HG02763 (cell line): ENCODE measurements at regions not wholly inside any gene's neighbourhood (a gene's known extent, or its start where the extent isn't known, plus 50 kb on each side); places are given as distances from the start of the nearest gene placed in this dataset.

Experiments used
- ATAC-seq: cut with Tn5 transposase; IDR thresholded peaks from one replicate; pipeline ENCODE4 v1.9.1; 2021; ENCODE audit warnings: mild to moderate bottlenecking, moderate library complexity; ENCODE audit not compliant: unreplicated experiment

GRCh38 chr9:129476821-129477611 lies 143.9 kb downstream of the C9orf50 start:
- ATAC-seq = no peak

- ATAC-seq = no peak
These were observed 146.0 kb downstream of the C9orf50 start for GRCh38 chr9:129474740-129475404.

DNA sequence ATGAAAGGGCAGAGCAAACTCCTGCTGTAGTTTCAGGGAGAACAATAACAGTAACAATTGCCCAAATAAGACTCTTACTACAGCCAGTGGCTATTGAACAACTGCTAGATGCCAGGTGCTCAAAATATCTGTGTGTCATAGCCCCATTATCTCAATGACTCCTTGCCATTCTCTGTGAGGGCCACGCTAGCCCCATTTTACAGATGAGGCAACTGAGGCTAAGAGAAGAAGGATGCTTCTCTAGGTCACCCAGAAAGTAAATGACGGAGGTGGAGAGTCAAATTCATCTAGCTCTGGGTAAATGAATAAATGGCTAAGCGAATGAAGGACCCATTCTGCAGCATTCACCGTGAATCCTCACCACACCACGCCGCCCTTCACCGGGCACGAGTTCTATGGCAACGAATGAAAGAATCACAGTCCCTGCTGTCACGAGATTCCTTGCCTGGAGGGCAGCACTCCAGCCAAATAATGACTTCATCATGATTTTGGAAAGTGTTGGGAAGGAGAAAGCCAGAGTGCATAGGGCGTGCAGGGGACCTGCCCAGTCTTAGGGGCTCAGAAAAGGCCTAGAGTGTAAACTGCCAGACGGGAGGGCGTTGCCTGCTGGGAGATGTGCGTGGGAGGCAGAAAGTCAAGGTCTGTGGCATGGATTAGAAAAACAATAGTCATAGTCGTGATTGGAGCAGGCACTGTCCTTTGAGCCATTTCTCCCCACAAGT lies 147.2 kb downstream of the C9orf50 start:
- ATAC-seq = no peak

DNA sequence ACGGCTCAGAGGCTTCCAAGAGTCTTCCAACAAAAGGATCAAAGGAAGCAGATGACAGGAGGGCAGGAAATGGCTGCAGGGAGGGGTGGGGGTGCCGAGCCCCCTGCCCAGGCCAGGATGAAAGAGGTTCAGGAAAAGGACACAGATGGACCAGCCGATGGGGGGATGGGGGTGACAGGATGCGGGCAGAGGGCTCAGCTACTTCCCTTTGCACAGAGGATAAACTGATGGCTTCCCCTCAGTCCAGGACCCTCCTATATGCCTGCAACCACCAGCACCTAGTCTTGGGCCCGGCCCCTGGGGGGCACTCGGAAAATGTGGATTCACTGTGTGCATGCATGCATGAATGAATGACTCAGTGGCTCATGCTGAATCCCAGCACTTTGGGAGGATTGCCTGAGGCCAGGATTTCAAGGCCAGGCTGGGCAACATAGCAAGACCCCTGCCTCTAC lies 148.2 kb downstream of the C9orf50 start:
- ATAC-seq = no peak

DNA sequence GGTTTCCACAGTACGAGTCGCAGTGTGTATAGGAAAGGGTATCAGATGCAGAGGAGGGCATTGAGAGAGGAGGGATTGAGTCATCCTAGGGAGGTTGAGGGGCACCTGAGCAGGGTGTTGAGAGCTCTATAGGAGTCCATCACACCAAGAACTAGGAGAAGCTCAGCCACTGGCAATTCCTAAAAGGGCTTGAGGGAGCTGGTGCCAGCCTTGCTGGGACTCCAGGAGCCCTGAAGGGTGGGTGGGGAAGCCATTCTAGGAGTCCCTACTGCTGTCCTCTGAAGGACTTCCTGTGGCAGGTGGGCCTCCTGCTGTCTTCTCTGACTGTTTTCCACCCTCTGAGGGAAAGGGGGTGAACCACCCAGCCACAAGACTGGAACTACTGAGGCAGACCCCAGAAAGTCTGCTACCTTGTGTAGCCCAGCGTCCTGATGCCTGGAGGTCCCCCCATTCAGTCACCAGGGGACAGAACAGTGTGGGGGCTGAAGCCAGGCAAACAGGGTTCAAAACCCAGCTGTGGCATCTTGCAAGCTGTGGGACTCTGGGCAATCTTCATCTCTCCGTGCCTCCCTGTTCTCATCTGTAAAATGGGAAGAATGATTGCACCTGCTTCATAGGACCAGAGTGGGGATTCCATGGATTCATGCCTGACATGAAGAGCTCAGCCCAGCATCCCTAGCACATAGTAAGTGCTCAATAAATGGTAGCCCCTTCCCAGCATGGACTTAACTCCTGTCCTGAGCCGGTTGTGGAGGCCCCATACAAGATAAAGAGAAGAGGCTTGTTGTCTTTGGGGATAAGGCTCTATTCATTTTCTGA lies 149.5 kb downstream of the C9orf50 start:
- no peak for ATAC-seq

DNA sequence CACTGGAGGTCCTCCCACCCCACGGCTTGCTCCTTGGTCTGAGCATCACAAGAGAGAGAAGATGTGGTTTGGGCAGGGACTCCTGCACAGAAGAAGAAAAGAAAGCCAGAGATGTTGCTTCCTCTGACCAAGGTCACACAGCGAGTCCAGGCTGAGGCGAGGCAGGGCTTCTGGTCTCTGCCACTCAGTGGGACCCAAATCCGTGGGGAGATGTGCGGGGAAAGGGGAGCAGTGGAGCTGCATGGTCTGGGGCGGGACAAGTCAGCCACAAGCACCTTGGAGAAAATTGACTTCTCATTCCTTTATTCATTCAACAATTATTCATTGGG lies 150.9 kb downstream of the C9orf50 start:
- no peak for ATAC-seq

GRCh38 chr9:129469188-129469987 lies 151.5 kb downstream of the C9orf50 start:
- no peak for ATAC-seq

GRCh38 chr9:129467739-129468666 lies 152.9 kb downstream of the C9orf50 start:
- ATAC-seq = no peak

DNA sequence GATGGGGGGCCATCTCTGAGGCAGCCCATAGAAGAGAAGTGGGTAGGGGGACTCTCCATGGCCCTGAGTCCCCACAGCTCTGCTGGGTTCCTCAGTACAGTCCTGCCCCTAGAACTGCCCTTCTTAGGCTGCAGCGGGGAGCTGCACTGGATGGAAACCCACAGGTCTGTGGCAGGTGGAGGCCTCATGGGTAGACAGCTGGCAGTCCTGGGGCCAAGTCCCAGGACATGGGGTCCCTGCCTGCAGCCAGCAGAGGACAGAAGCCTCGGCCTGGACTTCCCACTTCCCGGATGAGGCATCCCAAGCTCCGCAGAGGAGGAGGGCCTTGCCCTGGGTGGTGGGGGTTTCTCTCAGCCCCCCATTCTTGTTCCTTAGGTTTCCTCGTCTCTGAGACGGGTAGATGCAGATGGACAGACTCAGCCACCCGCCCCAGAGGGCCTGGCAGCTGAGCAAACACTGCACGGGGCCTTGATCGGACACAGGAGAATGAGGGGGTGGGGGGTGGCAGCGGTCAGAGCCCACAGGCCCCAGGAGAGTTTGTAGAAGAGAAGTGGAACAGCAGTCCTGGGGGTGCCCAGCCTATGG lies 153.8 kb downstream of the C9orf50 start:
- ATAC-seq = no peak

GRCh38 chr9:129465834-129466535 lies 154.9 kb downstream of the C9orf50 start:
- no peak for ATAC-seq

DNA sequence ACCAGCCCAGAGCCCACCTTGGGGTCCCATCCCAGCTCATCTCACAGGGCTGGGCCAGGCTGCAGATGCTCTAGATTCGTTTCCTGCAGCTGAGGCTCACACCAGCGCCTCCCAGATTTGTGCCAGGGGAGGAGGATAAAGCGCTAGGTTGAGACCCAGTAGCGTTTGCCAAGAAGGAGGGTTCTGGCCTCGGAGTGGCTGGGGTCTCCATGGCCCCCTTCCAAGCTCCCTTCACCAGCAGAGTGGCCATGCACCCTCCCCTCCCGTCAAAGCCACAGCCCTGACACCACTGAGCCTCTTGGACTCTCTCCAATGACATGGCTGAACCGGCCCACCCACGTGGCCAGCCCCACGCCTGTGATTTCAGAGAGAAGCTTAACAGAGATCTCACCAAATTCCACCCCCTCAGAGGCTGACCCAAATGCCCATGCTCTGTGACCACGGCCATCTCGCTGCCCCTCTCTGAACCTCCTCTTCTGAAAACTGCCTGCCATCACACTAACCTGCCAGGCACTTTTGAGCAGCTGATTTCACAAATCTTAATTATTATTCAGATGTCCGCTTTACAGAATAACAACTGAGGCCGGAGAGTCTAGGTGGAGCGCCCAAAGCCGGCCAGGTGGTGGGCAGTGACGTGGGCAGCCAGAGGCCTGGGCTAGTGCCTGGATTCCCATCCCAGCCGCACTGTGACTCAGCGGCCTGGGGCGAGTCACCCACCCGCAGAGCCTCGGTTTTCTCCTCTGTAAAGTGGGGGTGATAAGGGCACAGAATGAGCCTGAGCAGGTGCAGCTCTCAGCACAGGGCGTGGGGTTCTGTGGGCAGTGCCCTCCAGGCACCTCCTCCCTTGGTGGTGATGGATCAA lies 155.7 kb downstream of the C9orf50 start:
- ATAC-seq = no peak

- ATAC-seq = no peak
These were observed 156.9 kb downstream of the C9orf50 start for GRCh38 chr9:129463994-129464393.

GRCh38 chr9:129463477-129463876 lies 157.4 kb downstream of the C9orf50 start:
- ATAC-seq = no peak

GRCh38 chr9:129462360-129462759 lies 158.5 kb downstream of the C9orf50 start:
- no peak for ATAC-seq

DNA sequence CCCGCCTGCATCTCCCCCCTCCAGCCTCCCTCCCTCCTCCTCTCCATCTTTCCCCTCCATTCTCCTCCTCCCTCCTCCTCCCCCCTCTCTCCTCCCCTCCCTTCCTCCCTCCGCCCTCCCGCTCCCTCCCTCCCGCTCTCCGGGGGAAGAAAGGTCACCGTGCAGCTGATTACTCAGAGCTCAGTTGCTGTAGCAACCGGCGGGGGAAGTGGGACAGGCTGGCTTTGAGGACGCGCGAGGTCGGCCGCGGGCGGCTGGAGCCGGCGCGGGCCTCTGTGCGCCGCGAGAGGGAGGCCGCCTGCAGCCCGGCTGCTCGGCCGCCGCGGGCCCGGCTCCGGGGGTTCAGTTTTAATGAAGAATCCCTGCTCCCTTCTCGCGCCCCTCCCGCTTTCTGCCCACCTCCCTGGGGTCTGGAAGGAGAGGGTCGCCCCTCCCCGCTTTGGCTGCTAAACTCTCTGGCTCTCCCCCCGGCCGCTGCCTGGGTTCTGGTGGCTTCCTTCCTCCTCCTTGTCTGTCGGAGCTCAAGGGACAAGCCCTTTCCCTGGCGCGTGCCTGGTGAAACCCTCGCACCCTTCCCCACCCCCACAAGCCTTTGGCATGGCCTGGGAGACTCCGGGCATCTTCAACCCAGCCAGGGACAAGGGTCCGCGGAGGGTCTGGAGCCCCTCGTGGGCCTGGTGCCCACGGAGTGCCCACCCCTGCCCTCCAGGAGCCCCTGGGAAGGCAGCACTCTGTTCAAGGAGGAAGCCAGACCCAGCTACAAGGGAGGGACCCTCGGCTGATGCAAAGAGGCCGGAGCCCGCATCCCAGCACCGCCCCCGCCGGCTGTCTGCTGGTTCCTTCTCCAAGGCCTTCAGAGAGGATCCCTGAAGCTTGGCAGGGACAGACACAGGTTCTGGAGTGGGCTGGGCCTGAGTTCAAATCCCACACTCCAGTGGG lies 160.3 kb downstream of the C9orf50 start:
- peak; percentile 67 for ATAC-seq
